NCI-H146 (cell line): ENCODE measurements at regions not wholly inside any gene's neighbourhood (a gene's known extent, or its start where the extent isn't known, plus 50 kb on each side); places are given as distances from the start of the nearest gene placed in this dataset.

ENCODE experiments used
- DNase-seq: peaks from one replicate; lab custom pipeline; 2025; lab: John Stamatoyannopoulos, UW

GRCh38 chr2:48107326-48107925 is 201.1 kb upstream of the FBXO11 start:
- DNase-seq = peak; percentile 13

DNA sequence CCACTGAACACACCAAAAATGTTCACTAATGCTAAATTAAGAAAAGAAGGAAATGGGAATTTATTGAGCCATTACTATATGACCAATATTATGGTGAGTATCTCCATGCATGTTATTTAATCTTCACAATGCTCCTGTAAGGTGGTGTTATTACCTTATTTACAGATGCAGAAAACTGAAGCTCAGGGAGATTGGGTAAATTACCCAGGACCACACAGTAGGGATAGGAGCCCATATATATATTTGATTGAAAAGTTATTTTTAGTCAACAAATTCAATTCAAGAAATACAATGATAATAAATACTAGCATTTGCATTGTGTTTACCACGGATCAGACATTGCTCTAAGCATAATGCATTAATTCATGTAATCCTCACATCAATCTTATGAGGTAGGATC is 202.2 kb upstream of the FBXO11 start:
- DNase-seq = no peak

DNA sequence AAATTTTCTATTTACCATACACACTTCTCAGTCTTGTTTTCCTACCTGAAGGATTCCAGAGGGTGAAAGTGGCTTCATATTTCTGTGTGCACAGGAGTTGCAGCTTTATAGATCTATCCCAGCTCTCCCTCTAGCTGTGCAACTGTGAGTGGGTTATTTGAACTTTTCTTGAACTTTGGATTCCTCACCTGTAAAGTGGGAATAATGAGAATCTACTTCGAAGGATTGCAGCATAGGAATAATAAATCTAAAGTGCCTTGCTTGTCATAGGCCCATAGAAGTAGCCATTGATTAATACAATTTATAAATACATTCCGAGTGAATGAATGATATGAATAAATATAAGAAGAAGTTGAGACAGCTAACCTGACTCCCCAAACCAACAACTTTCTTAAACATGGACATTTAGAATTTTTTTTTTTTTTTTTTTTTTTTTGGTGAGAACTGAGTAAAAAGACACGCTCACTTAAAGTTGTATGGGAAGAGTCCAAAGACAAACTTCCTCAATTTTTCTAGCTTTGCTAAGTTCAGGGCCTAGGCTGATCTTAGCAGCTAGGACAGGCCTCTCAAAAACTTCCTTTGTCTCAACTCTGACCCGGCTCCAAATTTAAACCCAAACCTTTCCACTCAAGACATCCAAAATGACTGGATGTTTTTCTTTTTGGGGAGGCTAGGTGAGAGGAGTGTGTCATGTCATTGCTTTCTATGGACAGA is 203.3 kb upstream of the FBXO11 start:
- DNase-seq = no peak

DNA sequence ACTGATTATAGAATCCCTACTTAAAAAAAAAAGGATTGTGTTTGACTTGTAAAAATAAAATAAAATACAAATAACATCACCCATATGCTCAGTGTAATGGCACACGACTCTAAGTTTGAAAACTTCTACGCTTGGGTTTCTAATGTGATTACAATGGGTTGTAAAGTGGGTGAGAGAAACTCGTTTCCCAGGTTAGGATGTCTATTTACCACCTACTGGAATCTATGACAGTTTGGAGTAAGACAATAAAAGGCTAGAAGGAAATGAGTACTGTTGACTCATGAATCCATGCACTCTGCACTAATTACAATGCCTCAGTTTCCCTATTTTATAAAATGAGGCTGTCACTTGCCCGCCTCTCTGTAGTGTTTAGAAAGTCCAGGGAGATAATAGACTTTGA is 204.0 kb upstream of the FOXN2 start:
- no peak for DNase-seq

GRCh38 chr2:48112911-48113680 is 201.4 kb upstream of the FOXN2 start:
- DNase-seq = no peak

DNA sequence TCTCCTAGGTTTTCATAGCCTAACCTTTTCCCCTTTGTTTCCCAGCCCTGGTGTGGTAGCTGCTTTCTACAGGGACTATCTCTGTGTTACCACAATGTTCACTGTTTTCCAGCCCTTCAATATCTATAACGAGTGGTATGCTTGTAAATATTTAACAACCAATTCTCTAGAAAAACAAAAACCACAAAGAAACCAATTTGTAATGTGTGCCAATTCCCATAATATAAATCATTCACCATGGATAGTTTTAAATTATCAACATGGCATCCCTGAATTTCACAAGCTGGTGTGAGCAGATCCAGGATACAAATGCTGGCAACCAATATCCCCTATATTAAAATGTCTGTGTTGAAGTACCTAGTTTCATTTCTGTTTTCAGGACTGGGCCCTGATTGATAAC is 200.7 kb upstream of the FOXN2 start:
- no peak for DNase-seq

GRCh38 chr2:48114256-48114655 is 200.2 kb upstream of the FOXN2 start:
- peak; percentile 22 for DNase-seq

- DNase-seq = no peak
These were observed 198.0 kb upstream of the FOXN2 start for GRCh38 chr2:48116497-48116896.

- DNase-seq = no peak
These were observed 195.6 kb upstream of the FOXN2 start for GRCh38 chr2:48118895-48119294.

DNA sequence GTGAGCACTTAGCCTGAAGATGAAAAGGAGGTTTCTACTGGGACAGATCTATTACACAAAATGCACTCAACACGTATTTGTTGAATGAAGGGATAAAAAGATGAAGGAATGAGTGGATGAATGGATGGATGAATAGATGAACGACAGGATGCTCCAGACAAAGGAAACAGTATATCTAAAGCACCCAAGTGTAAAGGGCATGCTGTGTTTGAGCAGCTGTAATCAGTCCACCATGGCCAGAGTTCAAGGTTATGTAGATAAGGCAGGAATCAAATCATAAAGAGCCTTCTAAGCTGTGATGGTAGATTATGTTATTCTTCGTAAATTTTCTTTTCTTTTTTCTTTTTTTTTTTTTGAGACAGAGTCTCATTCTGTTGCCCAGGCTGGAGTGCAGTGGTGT is 194.4 kb upstream of the FOXN2 start:
- peak; percentile 56 for DNase-seq

- no peak for DNase-seq
These were observed 193.7 kb upstream of the FOXN2 start for GRCh38 chr2:48120759-48121242.

DNA sequence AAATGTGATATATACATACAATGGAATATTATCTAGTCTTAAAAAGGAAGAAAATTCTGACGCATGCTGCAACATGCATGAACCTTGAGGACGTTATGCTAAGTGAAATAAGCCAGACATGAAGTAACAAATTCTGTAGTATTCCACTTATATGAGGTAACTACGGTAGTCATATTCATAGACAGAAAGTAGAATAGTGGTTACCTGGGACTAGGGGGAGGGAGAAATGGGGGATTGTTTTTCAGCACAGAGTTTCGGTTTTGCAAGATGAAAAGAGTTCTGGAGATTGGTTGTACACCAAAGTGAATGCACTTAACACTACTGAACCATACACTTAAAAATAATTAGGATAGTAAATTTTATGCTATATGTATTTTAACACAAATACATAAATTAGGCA is 192.3 kb upstream of the FOXN2 start:
- no peak for DNase-seq

GRCh38 chr2:48124592-48124991 is 189.9 kb upstream of the FOXN2 start:
- DNase-seq = no peak

- no peak for DNase-seq
These were observed 188.3 kb upstream of the FOXN2 start for GRCh38 chr2:48126162-48126561.

DNA sequence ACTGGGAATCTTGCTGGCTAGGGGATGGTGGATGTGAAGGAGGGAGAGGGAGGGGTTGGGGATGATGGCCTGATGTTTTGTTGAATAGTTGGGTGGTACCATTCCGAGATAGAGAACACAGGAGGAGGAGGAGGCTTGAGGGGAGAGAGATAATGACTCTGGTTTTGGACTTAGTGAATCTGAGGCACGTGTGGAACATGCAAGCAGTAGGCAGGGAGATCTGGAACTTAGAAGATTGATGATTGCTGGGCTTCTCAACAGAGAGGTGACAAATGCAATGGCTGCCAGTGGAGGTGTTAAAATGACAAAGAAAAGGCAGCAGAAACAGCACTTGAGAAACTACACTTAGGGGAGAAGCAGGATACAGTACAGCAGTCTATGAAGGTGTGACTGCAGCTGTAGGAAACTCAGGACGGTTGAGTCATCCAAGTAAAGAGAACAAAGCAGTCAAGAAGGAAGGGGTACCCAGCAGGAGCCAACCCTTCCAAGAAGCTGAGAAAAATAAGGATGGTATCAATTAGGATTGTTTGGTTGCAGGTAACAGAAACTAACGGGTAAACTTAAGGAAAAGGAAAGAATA is 186.8 kb upstream of the FOXN2 start:
- DNase-seq = no peak

DNA sequence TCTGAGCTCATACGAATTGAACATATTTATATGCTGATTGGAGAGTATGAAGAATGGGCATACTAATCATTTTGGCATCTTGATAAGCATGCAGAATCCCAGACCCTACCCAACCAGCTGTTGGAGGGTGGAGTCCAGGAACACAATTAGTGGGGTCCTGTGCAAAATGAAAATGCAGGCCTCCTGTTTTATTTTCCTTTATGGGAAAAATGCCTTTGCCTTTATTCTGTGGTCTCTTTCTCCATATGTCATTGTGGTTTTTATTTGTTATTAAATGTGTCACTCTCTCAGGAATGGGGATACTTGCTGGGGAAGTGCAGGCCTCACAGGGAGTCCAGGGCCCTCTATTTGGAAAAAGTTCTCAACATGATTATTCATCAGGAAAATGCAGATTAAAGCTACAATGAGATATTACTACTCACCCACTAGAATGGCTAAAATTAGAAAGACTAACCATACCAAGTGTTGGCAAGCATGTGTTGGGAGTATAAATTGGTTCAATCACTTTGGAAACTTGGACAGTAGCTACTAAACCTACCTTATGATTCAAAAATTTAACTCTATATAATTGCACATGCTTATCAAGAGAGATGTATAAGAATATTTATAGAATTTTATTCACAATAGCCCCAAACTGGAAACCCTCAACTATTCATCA is 185.1 kb upstream of the FOXN2 start:
- DNase-seq = no peak

DNA sequence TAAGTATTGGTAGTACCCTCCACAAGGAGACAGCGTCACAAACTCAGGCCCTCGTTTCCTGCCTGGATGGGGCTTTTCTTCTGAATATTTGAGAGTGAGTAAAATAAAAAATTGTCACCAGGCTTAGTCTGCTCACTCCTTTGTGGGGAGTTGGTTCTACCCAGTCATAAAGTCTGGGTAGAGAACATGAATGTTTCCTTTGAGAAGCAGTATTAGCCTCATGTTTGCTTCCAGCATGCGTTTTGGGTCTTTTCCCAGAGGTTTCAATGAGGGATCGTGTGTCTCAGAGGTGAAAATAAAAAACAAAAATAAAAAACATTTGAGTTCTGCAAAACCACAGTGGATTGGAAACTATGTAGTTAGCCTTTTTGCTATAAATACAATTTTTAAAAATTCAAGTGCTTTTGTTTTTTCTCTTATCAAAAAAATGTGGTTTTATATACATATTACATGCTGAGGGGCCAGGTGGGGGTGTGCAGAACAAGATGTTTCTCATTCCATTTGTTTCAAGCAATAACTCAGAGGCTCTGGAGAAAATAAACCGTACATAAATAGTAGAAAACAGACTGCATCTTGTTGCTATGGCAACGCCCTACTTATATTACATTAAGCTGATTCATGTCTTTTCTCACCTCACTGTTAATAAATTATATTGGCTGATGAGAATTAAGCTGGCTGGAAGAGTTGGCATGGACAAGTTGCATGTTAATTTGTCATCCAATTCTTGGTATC is 182.8 kb upstream of the FOXN2 start:
- DNase-seq = peak; percentile 13

DNA sequence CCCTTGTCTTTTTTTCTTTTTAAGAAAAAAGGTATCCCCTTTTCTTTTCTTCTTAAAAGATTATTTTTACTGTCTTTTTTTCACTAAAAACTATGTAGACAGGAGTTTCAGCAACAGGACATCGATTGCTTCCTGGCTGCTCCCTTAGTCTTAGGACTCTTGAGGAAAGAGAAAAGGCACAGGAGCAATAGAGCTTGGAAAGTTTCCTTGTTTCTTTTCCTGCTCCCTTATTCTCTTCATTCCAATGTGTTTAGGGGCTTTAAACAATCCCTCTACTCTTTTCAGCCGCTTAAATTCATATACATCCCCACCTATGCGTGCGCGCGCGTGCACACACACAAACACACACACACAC is 182.2 kb upstream of the FOXN2 start:
- no peak for DNase-seq

GRCh38 chr2:48134704-48135103 is 179.8 kb upstream of the FOXN2 start:
- DNase-seq = no peak

- DNase-seq = no peak
These were observed 178.7 kb upstream of the FOXN2 start for GRCh38 chr2:48135797-48136196.

GRCh38 chr2:48137829-48138228 is 176.7 kb upstream of the FOXN2 start:
- DNase-seq = no peak

DNA sequence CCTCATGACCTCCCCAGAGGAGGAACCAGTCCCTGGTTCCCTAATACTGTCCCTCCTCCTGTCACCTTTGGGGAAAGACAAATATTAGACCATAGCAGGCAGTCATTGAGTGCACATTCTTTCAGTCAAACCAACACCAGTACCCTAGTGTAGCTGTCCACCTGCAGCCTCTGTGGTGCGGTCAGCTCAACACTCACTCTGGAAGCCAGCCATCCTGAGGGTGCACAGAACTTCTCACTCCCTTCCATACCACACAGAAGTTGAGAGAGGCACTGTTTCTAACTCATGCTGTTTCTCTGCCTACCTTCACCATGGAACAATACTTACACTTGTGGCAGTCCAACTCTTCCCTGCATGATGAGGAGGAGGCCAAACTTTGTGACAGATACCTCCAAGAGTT is 175.6 kb upstream of the FOXN2 start:
- DNase-seq = no peak
